ENCODE measurements at regions not wholly inside any gene's neighbourhood (a gene's known extent, or its start where the extent isn't known, plus 50 kb on each side); places are given as distances from the start of the nearest gene placed in this dataset.

DNA sequence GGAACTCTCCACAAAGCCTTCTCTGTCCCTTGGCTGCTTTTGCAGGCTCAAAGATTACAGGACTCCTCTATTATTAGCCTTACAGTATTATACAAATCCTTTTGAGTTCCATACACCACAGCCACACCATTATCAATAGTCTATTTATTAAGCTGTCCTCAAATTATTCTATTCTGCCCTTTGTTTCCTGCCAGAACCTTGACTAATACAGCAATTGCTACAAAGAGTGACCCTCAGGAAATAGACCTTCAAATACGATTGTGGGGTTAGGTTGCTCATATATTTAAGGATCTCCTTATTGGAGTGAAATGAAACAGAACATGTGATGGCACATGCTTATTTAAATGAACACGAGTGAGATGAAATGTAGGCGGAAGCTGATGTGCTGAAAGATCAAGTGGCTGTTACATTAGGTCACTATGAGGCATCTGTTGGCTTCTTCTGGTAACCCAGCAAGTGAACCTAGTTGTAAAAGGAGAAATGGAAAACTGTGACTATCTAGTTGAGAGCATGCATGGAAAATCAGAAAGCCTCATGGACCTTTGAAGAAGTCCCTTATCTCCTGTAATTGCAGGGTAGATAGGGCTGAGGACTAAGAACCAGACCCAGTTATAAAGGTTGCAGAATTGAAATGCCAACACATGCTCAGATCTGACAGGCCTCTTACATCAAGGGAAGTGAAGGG lies 75.5 kb downstream of the AVPR1A start:
- TF ChIP-seq, protein P1, sequence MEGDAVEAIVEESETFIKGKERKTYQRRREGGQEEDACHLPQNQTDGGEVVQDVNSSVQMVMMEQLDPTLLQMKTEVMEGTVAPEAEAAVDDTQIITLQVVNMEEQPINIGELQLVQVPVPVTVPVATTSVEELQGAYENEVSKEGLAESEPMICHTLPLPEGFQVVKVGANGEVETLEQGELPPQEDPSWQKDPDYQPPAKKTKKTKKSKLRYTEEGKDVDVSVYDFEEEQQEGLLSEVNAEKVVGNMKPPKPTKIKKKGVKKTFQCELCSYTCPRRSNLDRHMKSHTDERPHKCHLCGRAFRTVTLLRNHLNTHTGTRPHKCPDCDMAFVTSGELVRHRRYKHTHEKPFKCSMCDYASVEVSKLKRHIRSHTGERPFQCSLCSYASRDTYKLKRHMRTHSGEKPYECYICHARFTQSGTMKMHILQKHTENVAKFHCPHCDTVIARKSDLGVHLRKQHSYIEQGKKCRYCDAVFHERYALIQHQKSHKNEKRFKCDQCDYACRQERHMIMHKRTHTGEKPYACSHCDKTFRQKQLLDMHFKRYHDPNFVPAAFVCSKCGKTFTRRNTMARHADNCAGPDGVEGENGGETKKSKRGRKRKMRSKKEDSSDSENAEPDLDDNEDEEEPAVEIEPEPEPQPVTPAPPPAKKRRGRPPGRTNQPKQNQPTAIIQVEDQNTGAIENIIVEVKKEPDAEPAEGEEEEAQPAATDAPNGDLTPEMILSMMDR (IDR thresholded peaks at IDR 0.05): no peak
- TF ChIP-seq POLR2AphosphoS5 (IDR thresholded peaks at IDR 0.05; ENCODE audit: low read depth, low read length) (no peak), SIN3A (IDR thresholded peaks at IDR 0.05; ENCODE audit: borderline replicate concordance, low read depth, low read length) (no peak)

Measured in SK-N-SH (cell line).